ENCODE measurements at regions not wholly inside any gene's neighbourhood (a gene's known extent, or its start where the extent isn't known, plus 50 kb on each side); places are given as distances from the start of the nearest gene placed in this dataset.

GRCh38 chr12:72082986-72083820 is 144.6 kb downstream of the TPH2 start:
- H3K27me3 ChIP-seq (ENCODE audit: control insufficient read depth, insufficient read depth, low read length), result no peaks in the 10 kb centered on the region
- H3K27ac ChIP-seq (ENCODE audit: insufficient read depth, low read length, poor library complexity, severe bottlenecking), result no peak overlapping the region
- no peaks in the 10 kb centered on the region for H3K36me3 Mint-ChIP-seq
- peaks cover 4% of the 10 kb centered on the region for H3K27me3 Mint-ChIP-seq
- H3K27ac Mint-ChIP-seq, result no peak overlapping the region
- no peak for DNase-seq
- no peak for ATAC-seq (ENCODE audit: low read depth in 2 of 2)
- no peak overlapping the region for H3K4me3 Mint-ChIP-seq
- no peaks in the 10 kb centered on the region for H3K36me3 ChIP-seq (ENCODE audit: control insufficient read depth, insufficient read depth, low read length)
- no peak overlapping the region for H3K4me3 ChIP-seq (ENCODE audit: low read depth, low read length)
- H3K9me3 Mint-ChIP-seq, result peaks cover 0 to 2% (median 0%) of the 10 kb centered on the region in 7 donors
- no peaks in the 10 kb centered on the region for H3K4me1 ChIP-seq (ENCODE audit: control insufficient read depth, insufficient read depth, low read length, poor library complexity, severe bottlenecking)
- H3K4me1 Mint-ChIP-seq, result no peaks in the 10 kb centered on the region
- no peaks in the 10 kb centered on the region for H3K9me3 ChIP-seq (ENCODE audit: control insufficient read depth in 2 of 2, low read length in 2 of 2)

GRCh38 chr12:72084061-72084460 is 145.4 kb downstream of the TPH2 start:
- no peaks in the 10 kb centered on the region for H3K36me3 ChIP-seq (ENCODE audit: control insufficient read depth, insufficient read depth, low read length)
- DNase-seq (no peak), ATAC-seq (ENCODE audit: low read depth in 2 of 2) (no peak)
- H3K27ac ChIP-seq (ENCODE audit: insufficient read depth, low read length, poor library complexity, severe bottlenecking), result no peak overlapping the region
- Mint-ChIP-seq H3K4me1 (no peaks in the 10 kb centered on the region), H3K9me3 (peaks cover 0 to 2% (median 0%) of the 10 kb centered on the region in 7 donors), H3K4me3 (peak overlapping the region in 1 of 4 donors; percentile 53), H3K27me3 (peaks cover 4% of the 10 kb centered on the region), H3K27ac (no peak overlapping the region), H3K36me3 (no peaks in the 10 kb centered on the region)
- no peaks in the 10 kb centered on the region for H3K27me3 ChIP-seq (ENCODE audit: control insufficient read depth, insufficient read depth, low read length)
- no peak overlapping the region for H3K4me3 ChIP-seq (ENCODE audit: low read depth, low read length)
- no peaks in the 10 kb centered on the region for H3K9me3 ChIP-seq (ENCODE audit: control insufficient read depth in 2 of 2, low read length in 2 of 2)
- H3K4me1 ChIP-seq (ENCODE audit: control insufficient read depth, insufficient read depth, low read length, poor library complexity, severe bottlenecking), result no peaks in the 10 kb centered on the region

GRCh38 chr12:72084880-72085279 is 146.2 kb downstream of the TPH2 start:
- no peaks in the 10 kb centered on the region for H3K36me3 ChIP-seq (ENCODE audit: control insufficient read depth, insufficient read depth, low read length)
- no peak overlapping the region for H3K27ac ChIP-seq (ENCODE audit: insufficient read depth, low read length, poor library complexity, severe bottlenecking)
- Mint-ChIP-seq H3K4me3 (no peak overlapping the region), H3K36me3 (no peaks in the 10 kb centered on the region), H3K9me3 (peaks cover 0 to 2% (median 0%) of the 10 kb centered on the region in 7 donors), H3K4me1 (no peaks in the 10 kb centered on the region), H3K27ac (no peak overlapping the region), H3K27me3 (peaks cover 4% of the 10 kb centered on the region)
- H3K4me3 ChIP-seq (ENCODE audit: low read depth, low read length), result no peak overlapping the region
- no peaks in the 10 kb centered on the region for H3K4me1 ChIP-seq (ENCODE audit: control insufficient read depth, insufficient read depth, low read length, poor library complexity, severe bottlenecking)
- H3K9me3 ChIP-seq (ENCODE audit: control insufficient read depth in 2 of 2, low read length in 2 of 2), result no peaks in the 10 kb centered on the region
- no peaks in the 10 kb centered on the region for H3K27me3 ChIP-seq (ENCODE audit: control insufficient read depth, insufficient read depth, low read length)
- DNase-seq (no peak), ATAC-seq (ENCODE audit: low read depth in 2 of 2) (no peak)

GRCh38 chr12:72089678-72090077 is 151.0 kb downstream of the TPH2 start:
- H3K9me3 Mint-ChIP-seq, result peaks cover 0 to 15% (median 2%) of the 10 kb centered on the region in 7 donors
- Histone ChIP-seq H3K27ac (ENCODE audit: insufficient read depth, low read length, poor library complexity, severe bottlenecking) (no peak overlapping the region), H3K36me3 (ENCODE audit: control insufficient read depth, insufficient read depth, low read length) (no peaks in the 10 kb centered on the region), H3K4me3 (ENCODE audit: low read depth, low read length) (no peak overlapping the region), H3K27me3 (ENCODE audit: control insufficient read depth, insufficient read depth, low read length) (no peaks in the 10 kb centered on the region), H3K4me1 (ENCODE audit: control insufficient read depth, insufficient read depth, low read length, poor library complexity, severe bottlenecking) (no peaks in the 10 kb centered on the region), H3K9me3 (ENCODE audit: control insufficient read depth in 2 of 2, low read length in 2 of 2) (peaks cover 0 to 6% of the 10 kb centered on the region in 2 experiments)
- no peak overlapping the region for H3K4me3 Mint-ChIP-seq
- H3K27me3 Mint-ChIP-seq, result no peaks in the 10 kb centered on the region
- no peak overlapping the region for H3K27ac Mint-ChIP-seq
- DNase-seq (no peak), ATAC-seq (ENCODE audit: low read depth in 2 of 2) (no peak)
- no peaks in the 10 kb centered on the region for H3K4me1 Mint-ChIP-seq
- no peaks in the 10 kb centered on the region for H3K36me3 Mint-ChIP-seq

- ATAC-seq (ENCODE audit: low read depth in 2 of 2), result no peak
- H3K27me3 ChIP-seq (ENCODE audit: control insufficient read depth, insufficient read depth, low read length), result no peaks in the 10 kb centered on the region
- no peak overlapping the region for H3K27ac ChIP-seq (ENCODE audit: insufficient read depth, low read length, poor library complexity, severe bottlenecking)
- H3K4me1 ChIP-seq (ENCODE audit: control insufficient read depth, insufficient read depth, low read length, poor library complexity, severe bottlenecking), result no peaks in the 10 kb centered on the region
- H3K4me3 ChIP-seq (ENCODE audit: low read depth, low read length), result no peak overlapping the region
- H3K4me3 Mint-ChIP-seq, result no peak overlapping the region
- no peak for DNase-seq
- H3K9me3 ChIP-seq (ENCODE audit: control insufficient read depth in 2 of 2, low read length in 2 of 2), result peaks cover 0 to 6% of the 10 kb centered on the region in 2 experiments
- no peak overlapping the region for H3K27ac Mint-ChIP-seq
- no peaks in the 10 kb centered on the region for H3K36me3 ChIP-seq (ENCODE audit: control insufficient read depth, insufficient read depth, low read length)
- H3K9me3 Mint-ChIP-seq, result peaks cover 0 to 15% (median 2%) of the 10 kb centered on the region in 7 donors
- no peaks in the 10 kb centered on the region for H3K4me1 Mint-ChIP-seq
- H3K27me3 Mint-ChIP-seq, result no peaks in the 10 kb centered on the region
- H3K36me3 Mint-ChIP-seq, result no peaks in the 10 kb centered on the region
These were observed 154.8 kb downstream of the TPH2 start for GRCh38 chr12:72093424-72093823.

- Histone ChIP-seq H3K36me3 (ENCODE audit: control insufficient read depth, insufficient read depth, low read length) (no peaks in the 10 kb centered on the region), H3K27ac (ENCODE audit: insufficient read depth, low read length, poor library complexity, severe bottlenecking) (no peak overlapping the region), H3K4me1 (ENCODE audit: control insufficient read depth, insufficient read depth, low read length, poor library complexity, severe bottlenecking) (no peaks in the 10 kb centered on the region), H3K27me3 (ENCODE audit: control insufficient read depth, insufficient read depth, low read length) (no peaks in the 10 kb centered on the region), H3K4me3 (ENCODE audit: low read depth, low read length) (no peak overlapping the region), H3K9me3 (ENCODE audit: control insufficient read depth in 2 of 2, low read length in 2 of 2) (peaks cover 0 to 6% of the 10 kb centered on the region in 2 experiments)
- H3K9me3 Mint-ChIP-seq, result peaks cover 0 to 15% (median 2%) of the 10 kb centered on the region in 7 donors
- H3K36me3 Mint-ChIP-seq, result no peaks in the 10 kb centered on the region
- no peak overlapping the region for H3K4me3 Mint-ChIP-seq
- no peaks in the 10 kb centered on the region for H3K27me3 Mint-ChIP-seq
- H3K27ac Mint-ChIP-seq, result no peak overlapping the region
- DNase-seq, result no peak
- ATAC-seq (ENCODE audit: low read depth in 2 of 2), result no peak
- no peaks in the 10 kb centered on the region for H3K4me1 Mint-ChIP-seq
These were observed 155.3 kb downstream of the TPH2 start for GRCh38 chr12:72093930-72094329.

- Mint-ChIP-seq H3K27me3 (no peaks in the 10 kb centered on the region), H3K4me1 (no peaks in the 10 kb centered on the region), H3K27ac (no peak overlapping the region), H3K4me3 (no peak overlapping the region), H3K36me3 (no peaks in the 10 kb centered on the region), H3K9me3 (peaks cover 0 to 15% (median 2%) of the 10 kb centered on the region in 7 donors)
- ATAC-seq (ENCODE audit: low read depth in 2 of 2) (no peak), DNase-seq (no peak)
- Histone ChIP-seq H3K4me1 (ENCODE audit: control insufficient read depth, insufficient read depth, low read length, poor library complexity, severe bottlenecking) (no peaks in the 10 kb centered on the region), H3K27ac (ENCODE audit: insufficient read depth, low read length, poor library complexity, severe bottlenecking) (no peak overlapping the region), H3K36me3 (ENCODE audit: control insufficient read depth, insufficient read depth, low read length) (no peaks in the 10 kb centered on the region), H3K9me3 (ENCODE audit: control insufficient read depth in 2 of 2, low read length in 2 of 2) (peaks cover 0 to 6% of the 10 kb centered on the region in 2 experiments), H3K4me3 (ENCODE audit: low read depth, low read length) (no peak overlapping the region), H3K27me3 (ENCODE audit: control insufficient read depth, insufficient read depth, low read length) (no peaks in the 10 kb centered on the region)
These were observed 155.8 kb downstream of the TPH2 start for GRCh38 chr12:72094490-72094889.

- Mint-ChIP-seq H3K4me1 (no peaks in the 10 kb centered on the region), H3K27me3 (no peaks in the 10 kb centered on the region), H3K9me3 (peaks cover 0 to 15% (median 2%) of the 10 kb centered on the region in 7 donors), H3K4me3 (no peak overlapping the region), H3K36me3 (no peaks in the 10 kb centered on the region), H3K27ac (no peak overlapping the region)
- H3K27me3 ChIP-seq (ENCODE audit: control insufficient read depth, insufficient read depth, low read length), result no peaks in the 10 kb centered on the region
- ATAC-seq (ENCODE audit: low read depth in 2 of 2), result no peak
- H3K9me3 ChIP-seq (ENCODE audit: control insufficient read depth in 2 of 2, low read length in 2 of 2), result peaks cover 0 to 6% of the 10 kb centered on the region in 2 experiments
- H3K4me3 ChIP-seq (ENCODE audit: low read depth, low read length), result no peak overlapping the region
- H3K4me1 ChIP-seq (ENCODE audit: control insufficient read depth, insufficient read depth, low read length, poor library complexity, severe bottlenecking), result no peaks in the 10 kb centered on the region
- no peaks in the 10 kb centered on the region for H3K36me3 ChIP-seq (ENCODE audit: control insufficient read depth, insufficient read depth, low read length)
- H3K27ac ChIP-seq (ENCODE audit: insufficient read depth, low read length, poor library complexity, severe bottlenecking), result no peak overlapping the region
- DNase-seq, result no peak
These were observed 156.4 kb downstream of the TPH2 start for GRCh38 chr12:72095025-72095424.

All from CD4-positive, CD25-positive, alpha-beta regulatory T cell (primary cell).